ENCODE measurements at regions not wholly inside any gene's neighbourhood (a gene's known extent, or its start where the extent isn't known, plus 50 kb on each side); places are given as distances from the start of the nearest gene placed in this dataset.
"Not testable (repeated sequence)": the region's sequence is repeated elsewhere in the genome, so short reads cannot be mapped to it uniquely, and the experiment has no call there.

GRCh38 chr4:170794525-170794924 is 704.8 kb upstream of the AADAT start:
- TF ChIP-seq EP300 (IDR thresholded peaks at IDR 0.05) (no peak), CTCF (IDR thresholded peaks at IDR 0.05) (no peak), POLR2A (IDR thresholded peaks at IDR 0.05) (no peak), POLR2AphosphoS5 (IDR thresholded peaks at IDR 0.05) (no peak)
- no peak overlapping the region for H3K27ac ChIP-seq
- WGBS, 5 donors, result 60 to 74% (median 66%) methylated on average over 3 of the region's 3 CpGs
- H3K27me3 ChIP-seq, result no peaks in the 10 kb centered on the region
- DNase-seq, result no peak
- no peak overlapping the region for H3K4me3 ChIP-seq
- no peaks in the 10 kb centered on the region for H3K4me1 ChIP-seq
- H3K36me3 ChIP-seq, result no peaks in the 10 kb centered on the region
- intact Hi-C loops (cut with DNase I; ENCODE audit: low total_unique reads), result no loop called here
- H3K9me3 ChIP-seq, result no peaks in the 10 kb centered on the region

GRCh38 chr4:170788540-170789051 is 698.8 kb upstream of the AADAT start:
- intact Hi-C loops (cut with DNase I; ENCODE audit: low total_unique reads); H3K27me3 ChIP-seq; H3K9me3 ChIP-seq; DNase-seq; H3K36me3 ChIP-seq; H3K4me3 ChIP-seq; H3K4me1 ChIP-seq; H3K27ac ChIP-seq: not testable (repeated sequence)
- WGBS, 5 donors, result 87 to 88% (median 87%) methylated on average over 23 to 26 of the region's 28 CpGs

- peaks cover 0 to 17% (median 3%) of the 10 kb centered on the region in 4 donors for H3K9me3 ChIP-seq
- TF ChIP-seq POLR2A (IDR thresholded peaks at IDR 0.05) (no peak), EP300 (IDR thresholded peaks at IDR 0.05) (no peak), CTCF (IDR thresholded peaks at IDR 0.05) (no peak), POLR2AphosphoS5 (IDR thresholded peaks at IDR 0.05) (no peak)
- intact Hi-C loops (cut with DNase I; ENCODE audit: low total_unique reads), result no loop called here
- no peaks in the 10 kb centered on the region for H3K36me3 ChIP-seq
- H3K4me1 ChIP-seq, result no peaks in the 10 kb centered on the region
- no peak overlapping the region for H3K27ac ChIP-seq
- 68 to 82% (median 81%) methylated on average over 3 of the region's 3 CpGs for WGBS, 5 donors
- no peak overlapping the region for H3K4me3 ChIP-seq
- H3K27me3 ChIP-seq, result no peaks in the 10 kb centered on the region
- no peak for DNase-seq
Measured at GRCh38 chr4:170777663-170778062, 687.9 kb upstream of the AADAT start.

GRCh38 chr4:170776983-170777382 is 687.2 kb upstream of the AADAT start:
- intact Hi-C loops (cut with DNase I; ENCODE audit: low total_unique reads), result no loop called here
- TF ChIP-seq CTCF (IDR thresholded peaks at IDR 0.05) (no peak), EP300 (IDR thresholded peaks at IDR 0.05) (no peak), POLR2A (IDR thresholded peaks at IDR 0.05) (no peak), POLR2AphosphoS5 (IDR thresholded peaks at IDR 0.05) (no peak)
- Histone ChIP-seq H3K27ac (no peak overlapping the region), H3K9me3 (peaks cover 0 to 17% (median 3%) of the 10 kb centered on the region in 4 donors), H3K36me3 (no peaks in the 10 kb centered on the region), H3K4me3 (no peak overlapping the region), H3K4me1 (no peaks in the 10 kb centered on the region), H3K27me3 (no peaks in the 10 kb centered on the region)
- DNase-seq, result no peak
- 83 to 97% (median 92%) methylated on average over 4 to 6 of the region's 6 CpGs for WGBS, 5 donors

- DNase-seq, result no peak
- intact Hi-C loops (cut with DNase I; ENCODE audit: low total_unique reads), result no loop called here
Measured at GRCh38 chr4:170775851-170776250, 686.1 kb upstream of the AADAT start.

More at GRCh38 chr4:170775851-170776250, 686.1 kb upstream of the AADAT start:
- TF ChIP-seq EP300 (IDR thresholded peaks at IDR 0.05), result no peak
- TF ChIP-seq POLR2A (IDR thresholded peaks at IDR 0.05), result no peak
- no peak for TF ChIP-seq POLR2AphosphoS5 (IDR thresholded peaks at IDR 0.05)
- TF ChIP-seq CTCF (IDR thresholded peaks at IDR 0.05), result no peak
- H3K4me1 ChIP-seq, result no peaks in the 10 kb centered on the region
- H3K27me3 ChIP-seq, result no peaks in the 10 kb centered on the region
- H3K27ac ChIP-seq, result no peak overlapping the region
- H3K4me3 ChIP-seq, result no peak overlapping the region
- peaks cover 0 to 17% (median 3%) of the 10 kb centered on the region in 4 donors for H3K9me3 ChIP-seq
- H3K36me3 ChIP-seq, result no peaks in the 10 kb centered on the region
- 68 to 93% (median 88%) methylated on average over 3 to 4 of the region's 4 CpGs for WGBS, 5 donors
